Caco-2 (cell line): ENCODE measurements at regions not wholly inside any gene's neighbourhood (a gene's known extent, or its start where the extent isn't known, plus 50 kb on each side); places are given as distances from the start of the nearest gene placed in this dataset.

Experiments
- BruUV-seq: library from RNA; stranded (reverse); fragments of 400-500 nt; replicated peaks from 2 replicates; lab custom pipeline; 2021; lab: Mats Ljungman, UMichigan
- CTCF ChIA-PET: fragments of 300-600 bp; sonication (Branson Sonifier 250); formaldehyde crosslinking; loops from one replicate; lab custom pipeline; 2022; ENCODE audit warnings: antibody characterized with exemption; lab: Charles Lee
- POLR2A ChIA-PET: fragments of 300-600 bp; sonication (Branson Sonifier 250); formaldehyde crosslinking; loops from one replicate; lab custom pipeline; 2022; ENCODE audit warnings: antibody characterized with exemption; lab: Charles Lee
- DNase-seq, 2 experiments: peaks; one replicate each; pipeline versions ENCODE4 v3.0.0 to v3.0.0-alpha.2; 2020 to 2022
- H3K27me3 ChIP-seq: replicated peaks from 2 replicates; pipeline ENCODE4 v1.6.0; 2011; ENCODE audit warnings: low read length; ENCODE audit not compliant: control insufficient read depth, insufficient read depth
- H3K36me3 ChIP-seq: 2 replicates; pipeline ENCODE4 v1.5.1; 2011; ENCODE audit warnings: low read length; ENCODE audit not compliant: control insufficient read depth, insufficient read depth
- H3K4me1 ChIP-seq: fragments of 250-450 bp; sonication (Bioruptor Pico); 2 replicates; pipeline ENCODE4 v1.5.1; 2020; ENCODE audit warnings: mild to moderate bottlenecking
- H3K4me3 ChIP-seq: 2 replicates; pipeline ENCODE4 v1.5.1; 2011; ENCODE audit warnings: low read depth, mild to moderate bottlenecking, control low read depth, low read length
- H3K9me3 ChIP-seq: fragments of 250-450 bp; sonication (Bioruptor Pico); 2 replicates; pipeline ENCODE4 v1.5.1; 2020; ENCODE audit warnings: mild to moderate bottlenecking, moderate library complexity
- H3K27ac Mint-ChIP-seq: one replicate; pipeline ENCODE4 v1.8.0; 2022; ENCODE audit warnings: mixed read lengths; ENCODE audit not compliant: unreplicated experiment
- H3K27me3 Mint-ChIP-seq: one replicate; pipeline ENCODE4 v1.8.0; 2022; ENCODE audit warnings: mixed read lengths; ENCODE audit not compliant: insufficient read depth, unreplicated experiment
- H3K36me3 Mint-ChIP-seq: one replicate; pipeline ENCODE4 v1.8.0; 2022; ENCODE audit warnings: mild to moderate bottlenecking, mixed read lengths; ENCODE audit not compliant: insufficient read depth, unreplicated experiment
- H3K4me1 Mint-ChIP-seq: one replicate; pipeline ENCODE4 v1.8.0; 2022; ENCODE audit warnings: low read depth, mixed read lengths; ENCODE audit not compliant: unreplicated experiment
- H3K4me3 Mint-ChIP-seq: one replicate; pipeline ENCODE4 v1.8.0; 2022; ENCODE audit warnings: mild to moderate bottlenecking, moderate library complexity, mixed read lengths; ENCODE audit not compliant: unreplicated experiment
- H3K9me3 Mint-ChIP-seq: one replicate; pipeline ENCODE4 v1.8.0; 2022; ENCODE audit warnings: mixed read lengths; ENCODE audit not compliant: unreplicated experiment
- intact Hi-C: fragments of 100-400 bp; cut with micrococcal nuclease; formaldehyde crosslinking; loops from one replicate; pipeline ENCODE4 v1.10.0; 2022; ENCODE audit not compliant: unreplicated experiment
- TF ChIP-seq, protein P1 (sequence below), 2 experiments: fragments of 200-600 bp in 1 of 2; IDR thresholded peaks; 1 replicate in 1 of 2; 2 replicates in 1 of 2; pipeline versions ENCODE4 v1.5.1 to v1.8.0; 2011 to 2022; ENCODE audit warnings: antibody characterized with exemption in 1 of 2, control low read depth in 1 of 2, inconsistent platforms in 1 of 2, low read depth in 1 of 2, low read length in 1 of 2, mild to moderate bottlenecking in 1 of 2, moderate library complexity in 1 of 2; ENCODE audit not compliant: insufficient read depth in 1 of 2, severe bottlenecking in 1 of 2, unreplicated experiment in 1 of 2

DNA sequence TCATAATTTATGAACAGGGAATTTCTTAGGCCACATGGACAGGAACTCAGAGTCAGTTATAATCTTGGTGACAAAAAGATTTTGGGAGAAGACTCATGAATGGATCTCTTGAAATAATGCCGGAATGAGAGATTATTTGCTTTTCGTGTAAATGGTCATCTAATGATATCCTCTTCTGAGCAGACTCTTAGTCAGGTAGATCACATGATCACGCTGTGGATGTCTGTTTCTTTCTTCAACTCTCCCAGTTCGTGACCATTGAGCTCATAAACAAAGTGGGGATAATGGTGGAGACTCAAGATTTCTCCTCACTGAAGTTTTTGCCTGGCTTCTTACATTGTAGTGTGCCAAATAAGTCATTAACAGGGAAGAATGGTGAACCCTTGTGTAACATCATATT, 133.1 kb upstream of the CBLB start:
- Histone ChIP-seq H3K4me3 (no peak overlapping the region), H3K4me1 (no peaks in the 10 kb centered on the region), H3K9me3 (no peaks in the 10 kb centered on the region), H3K27me3 (no peaks in the 10 kb centered on the region), H3K36me3 (no peaks in the 10 kb centered on the region)
- no TSS peak for BruUV-seq
- DNase-seq, result no peak
- Mint-ChIP-seq H3K9me3 (peaks cover 8% of the 10 kb centered on the region), H3K27ac (no peak overlapping the region), H3K4me3 (no peak overlapping the region), H3K27me3 (no peaks in the 10 kb centered on the region), H3K36me3 (no peaks in the 10 kb centered on the region), H3K4me1 (no peaks in the 10 kb centered on the region)
- intact Hi-C loops, result no loop called here
- ChIA-PET POLR2A (no interaction called here), CTCF (no interaction called here)
- TF ChIP-seq, protein P1, sequence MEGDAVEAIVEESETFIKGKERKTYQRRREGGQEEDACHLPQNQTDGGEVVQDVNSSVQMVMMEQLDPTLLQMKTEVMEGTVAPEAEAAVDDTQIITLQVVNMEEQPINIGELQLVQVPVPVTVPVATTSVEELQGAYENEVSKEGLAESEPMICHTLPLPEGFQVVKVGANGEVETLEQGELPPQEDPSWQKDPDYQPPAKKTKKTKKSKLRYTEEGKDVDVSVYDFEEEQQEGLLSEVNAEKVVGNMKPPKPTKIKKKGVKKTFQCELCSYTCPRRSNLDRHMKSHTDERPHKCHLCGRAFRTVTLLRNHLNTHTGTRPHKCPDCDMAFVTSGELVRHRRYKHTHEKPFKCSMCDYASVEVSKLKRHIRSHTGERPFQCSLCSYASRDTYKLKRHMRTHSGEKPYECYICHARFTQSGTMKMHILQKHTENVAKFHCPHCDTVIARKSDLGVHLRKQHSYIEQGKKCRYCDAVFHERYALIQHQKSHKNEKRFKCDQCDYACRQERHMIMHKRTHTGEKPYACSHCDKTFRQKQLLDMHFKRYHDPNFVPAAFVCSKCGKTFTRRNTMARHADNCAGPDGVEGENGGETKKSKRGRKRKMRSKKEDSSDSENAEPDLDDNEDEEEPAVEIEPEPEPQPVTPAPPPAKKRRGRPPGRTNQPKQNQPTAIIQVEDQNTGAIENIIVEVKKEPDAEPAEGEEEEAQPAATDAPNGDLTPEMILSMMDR (IDR thresholded peaks at IDR 0.05; ENCODE audit: insufficient read depth in 1 of 2, low read depth in 1 of 2, low read length in 1 of 2, severe bottlenecking in 1 of 2, unreplicated experiment in 1 of 2), result no peak

DNA sequence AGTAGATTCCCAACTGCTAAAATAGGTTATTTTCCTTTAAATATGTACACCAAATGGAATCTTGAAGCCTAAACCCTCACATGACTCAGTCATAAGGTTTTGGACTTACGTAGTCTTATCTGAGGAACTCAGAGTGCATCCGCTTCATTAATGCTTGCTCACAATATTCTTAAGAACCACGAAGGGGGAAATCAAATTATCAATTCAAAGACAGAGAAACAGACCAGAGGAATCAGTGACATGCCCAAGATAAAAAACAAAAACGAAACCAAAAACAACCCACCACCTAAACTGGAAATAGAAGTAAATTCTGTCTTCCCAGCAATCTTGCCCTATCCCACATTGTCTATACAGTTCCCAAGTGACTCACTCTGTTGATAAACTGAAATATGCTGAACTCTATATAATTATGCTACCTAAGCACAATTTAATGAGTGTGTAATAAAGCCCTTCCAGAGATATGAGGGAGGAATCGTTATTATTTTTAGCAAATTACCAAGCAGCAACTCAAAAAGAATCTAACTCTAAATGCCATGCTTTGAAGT, 135.4 kb upstream of the CBLB start:
- no peak overlapping the region for H3K4me3 ChIP-seq
- no peak overlapping the region for H3K27ac Mint-ChIP-seq
- intact Hi-C loops, result no loop called here
- DNase-seq, result no peak
- TF ChIP-seq, protein P1 (IDR thresholded peaks at IDR 0.05; ENCODE audit: insufficient read depth in 1 of 2, low read depth in 1 of 2, low read length in 1 of 2, severe bottlenecking in 1 of 2, unreplicated experiment in 1 of 2), result no peak
- H3K27me3 ChIP-seq, result no peaks in the 10 kb centered on the region
- peaks cover 7% of the 10 kb centered on the region for H3K9me3 Mint-ChIP-seq
- H3K4me1 ChIP-seq, result no peaks in the 10 kb centered on the region
- no TSS peak for BruUV-seq
- H3K36me3 ChIP-seq, result no peaks in the 10 kb centered on the region
- H3K27me3 Mint-ChIP-seq, result no peaks in the 10 kb centered on the region
- ChIA-PET POLR2A (no interaction called here), CTCF (no interaction called here)
- no peaks in the 10 kb centered on the region for H3K4me1 Mint-ChIP-seq
- no peak overlapping the region for H3K4me3 Mint-ChIP-seq
- H3K36me3 Mint-ChIP-seq, result no peaks in the 10 kb centered on the region
- no peaks in the 10 kb centered on the region for H3K9me3 ChIP-seq

DNA sequence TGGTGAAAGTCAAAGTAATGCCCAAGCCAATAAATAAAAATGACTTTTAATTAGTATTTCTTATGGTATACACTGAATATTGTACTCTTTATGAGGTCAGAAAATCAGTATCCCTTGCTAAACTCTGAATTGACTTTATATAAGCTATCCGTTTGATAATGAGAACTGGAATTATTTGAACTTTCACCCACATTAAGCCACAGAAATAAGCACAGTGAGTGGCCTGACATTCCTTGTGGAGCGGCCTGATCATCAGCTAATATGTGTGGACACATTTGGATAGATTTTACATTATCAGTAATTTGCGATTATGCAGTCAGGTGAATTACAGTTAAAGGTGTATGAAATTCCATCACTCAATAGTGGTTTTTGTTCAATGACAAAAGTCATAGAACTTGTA, 136.0 kb upstream of the CBLB start:
- Mint-ChIP-seq H3K36me3 (no peaks in the 10 kb centered on the region), H3K4me3 (no peak overlapping the region), H3K27me3 (no peaks in the 10 kb centered on the region), H3K4me1 (no peaks in the 10 kb centered on the region), H3K27ac (no peak overlapping the region), H3K9me3 (peaks cover 7% of the 10 kb centered on the region)
- H3K4me1 ChIP-seq, result no peaks in the 10 kb centered on the region
- POLR2A ChIA-PET, result no interaction called here
- no peaks in the 10 kb centered on the region for H3K9me3 ChIP-seq
- DNase-seq, result no peak
- TF ChIP-seq, protein P1 (IDR thresholded peaks at IDR 0.05; ENCODE audit: insufficient read depth in 1 of 2, low read depth in 1 of 2, low read length in 1 of 2, severe bottlenecking in 1 of 2, unreplicated experiment in 1 of 2), result no peak
- intact Hi-C loops, result no loop called here
- no peak overlapping the region for H3K4me3 ChIP-seq
- CTCF ChIA-PET, result no interaction called here
- no TSS peak for BruUV-seq
- H3K27me3 ChIP-seq, result no peaks in the 10 kb centered on the region
- H3K36me3 ChIP-seq, result no peaks in the 10 kb centered on the region
